ENCODE measurements at regions not wholly inside any gene's neighbourhood (a gene's known extent, or its start where the extent isn't known, plus 50 kb on each side); places are given as distances from the start of the nearest gene placed in this dataset.

DNA sequence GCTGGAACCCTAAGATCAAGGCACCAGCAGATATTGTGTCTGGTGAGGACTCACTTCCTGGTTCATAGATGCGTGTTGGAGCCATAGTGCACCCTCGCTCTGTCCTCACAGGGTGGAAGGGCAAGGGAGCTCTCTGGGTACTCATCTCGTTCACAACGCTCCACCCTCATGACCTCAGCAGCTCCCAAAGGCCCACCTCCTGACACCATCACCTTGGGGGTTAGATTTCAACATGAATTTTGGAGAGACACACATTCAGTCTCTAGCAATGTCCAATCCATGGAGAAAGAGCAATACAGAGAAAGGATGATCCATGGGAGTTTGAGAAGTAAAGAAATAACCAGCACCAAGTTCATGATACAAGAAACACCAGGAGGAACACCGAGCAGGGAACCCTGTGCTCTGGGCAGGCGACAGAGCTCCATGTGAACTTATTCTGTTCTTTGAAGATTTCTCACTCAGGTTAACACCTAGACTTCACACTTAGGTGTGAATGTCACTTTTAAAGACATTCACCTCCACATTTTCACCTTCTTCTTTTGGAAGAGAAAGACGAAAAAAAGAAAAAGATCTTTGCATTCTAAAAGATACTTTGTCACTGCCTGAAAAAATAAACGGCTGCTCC lies 171.8 kb upstream of the FAM9B start:
- Mint-ChIP-seq H3K27me3 (ENCODE audit: insufficient read depth, low read depth, poor library complexity) (peaks cover 2% of the 10 kb centered on the region), H3K4me3 (no peak overlapping the region), H3K4me1 (peaks cover 15% of the 10 kb centered on the region), H3K9me3 (no peaks in the 10 kb centered on the region), H3K27ac (no peak overlapping the region), H3K36me3 (ENCODE audit: low read depth) (no peaks in the 10 kb centered on the region)
- TF ChIP-seq POLR2AphosphoS5 (IDR thresholded peaks at IDR 0.05; ENCODE audit: low read depth) (no peak), REST (IDR thresholded peaks at IDR 0.05; ENCODE audit: unreplicated experiment) (no peak), CREB1 (CRISPR knock-in tag; IDR thresholded peaks at IDR 0.05; ENCODE audit: low read depth) (no peak), ETS1 (IDR thresholded peaks at IDR 0.05) (no peak), ZNF114 (CRISPR knock-in tag; IDR thresholded peaks at IDR 0.05) (no peak), ZNF331 (CRISPR knock-in tag; IDR thresholded peaks at IDR 0.05; ENCODE audit: low read depth) (no peak), EZH2phosphoT487 (IDR thresholded peaks at IDR 0.05; ENCODE audit: unreplicated experiment) (no peak), JUNB (IDR thresholded peaks at IDR 0.05; ENCODE audit: unreplicated experiment) (no peak), ZNF462 (CRISPR knock-in tag; IDR thresholded peaks at IDR 0.05) (no peak), EZH2 (IDR thresholded peaks at IDR 0.05; ENCODE audit: low read depth, unreplicated experiment) (no peak), NANOG (IDR thresholded peaks at IDR 0.05; ENCODE audit: borderline replicate concordance) (no peak)
- TF ChIP-seq, protein P1, sequence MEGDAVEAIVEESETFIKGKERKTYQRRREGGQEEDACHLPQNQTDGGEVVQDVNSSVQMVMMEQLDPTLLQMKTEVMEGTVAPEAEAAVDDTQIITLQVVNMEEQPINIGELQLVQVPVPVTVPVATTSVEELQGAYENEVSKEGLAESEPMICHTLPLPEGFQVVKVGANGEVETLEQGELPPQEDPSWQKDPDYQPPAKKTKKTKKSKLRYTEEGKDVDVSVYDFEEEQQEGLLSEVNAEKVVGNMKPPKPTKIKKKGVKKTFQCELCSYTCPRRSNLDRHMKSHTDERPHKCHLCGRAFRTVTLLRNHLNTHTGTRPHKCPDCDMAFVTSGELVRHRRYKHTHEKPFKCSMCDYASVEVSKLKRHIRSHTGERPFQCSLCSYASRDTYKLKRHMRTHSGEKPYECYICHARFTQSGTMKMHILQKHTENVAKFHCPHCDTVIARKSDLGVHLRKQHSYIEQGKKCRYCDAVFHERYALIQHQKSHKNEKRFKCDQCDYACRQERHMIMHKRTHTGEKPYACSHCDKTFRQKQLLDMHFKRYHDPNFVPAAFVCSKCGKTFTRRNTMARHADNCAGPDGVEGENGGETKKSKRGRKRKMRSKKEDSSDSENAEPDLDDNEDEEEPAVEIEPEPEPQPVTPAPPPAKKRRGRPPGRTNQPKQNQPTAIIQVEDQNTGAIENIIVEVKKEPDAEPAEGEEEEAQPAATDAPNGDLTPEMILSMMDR (conservative IDR thresholded peaks at IDR 0.05; ENCODE audit: low read depth in 2 of 2) = no peak
- DNase-seq (ENCODE audit: low spot score) = no peak
- Histone ChIP-seq H3F3A (replicated peaks; ENCODE audit: low read depth) (no peaks in the 10 kb centered on the region), H4K20me1 (replicated peaks; ENCODE audit: insufficient read depth) (no peaks in the 10 kb centered on the region), H3K4me2 (no peak overlapping the region), H3K27me3 (ENCODE audit: insufficient read depth) (no peaks in the 10 kb centered on the region), H3K4me1 (ENCODE audit: insufficient read depth) (peaks cover 9% of the 10 kb centered on the region), H3K36me3 (ENCODE audit: insufficient read depth) (no peaks in the 10 kb centered on the region), H2AFZ (no peak overlapping the region), H3K27ac (ENCODE audit: low read depth) (no peak overlapping the region), H3K4me3 (no peak overlapping the region), H3K79me2 (replicated peaks; ENCODE audit: insufficient read depth) (no peaks in the 10 kb centered on the region), H3K9me2 (ENCODE audit: insufficient read depth) (no peaks in the 10 kb centered on the region)
- no peak for ATAC-seq

Measured in GM23338 (cell line).